GM12865 (cell line): ENCODE measurements at regions not wholly inside any gene's neighbourhood (a gene's known extent, or its start where the extent isn't known, plus 50 kb on each side); places are given as distances from the start of the nearest gene placed in this dataset.
"Not testable (repeated sequence)": the region's sequence is repeated elsewhere in the genome, so short reads cannot be mapped to it uniquely, and the experiment has no call there.

Experiments
- DNase-seq: peaks from one replicate; pipeline ENCODE4 v3.0.0; 2010; ENCODE audit warnings: low read depth
- H3K4me3 ChIP-seq: 2 replicates; pipeline ENCODE4 v1.5.1; 2011; ENCODE audit warnings: mild to moderate bottlenecking, low read depth, low read length, control low read depth
- TF ChIP-seq, protein P1 (sequence below): IDR thresholded peaks from 2 replicates; pipeline ENCODE4 v1.5.1; 2011; ENCODE audit warnings: low read length, control low read depth, low read depth, inconsistent platforms; ENCODE audit not compliant: insufficient read depth; ENCODE audit errors: missing control alignments

GRCh38 chr5:8828596-8829322 lies 717.1 kb downstream of the SEMA5A start:
- TF ChIP-seq, protein P1, sequence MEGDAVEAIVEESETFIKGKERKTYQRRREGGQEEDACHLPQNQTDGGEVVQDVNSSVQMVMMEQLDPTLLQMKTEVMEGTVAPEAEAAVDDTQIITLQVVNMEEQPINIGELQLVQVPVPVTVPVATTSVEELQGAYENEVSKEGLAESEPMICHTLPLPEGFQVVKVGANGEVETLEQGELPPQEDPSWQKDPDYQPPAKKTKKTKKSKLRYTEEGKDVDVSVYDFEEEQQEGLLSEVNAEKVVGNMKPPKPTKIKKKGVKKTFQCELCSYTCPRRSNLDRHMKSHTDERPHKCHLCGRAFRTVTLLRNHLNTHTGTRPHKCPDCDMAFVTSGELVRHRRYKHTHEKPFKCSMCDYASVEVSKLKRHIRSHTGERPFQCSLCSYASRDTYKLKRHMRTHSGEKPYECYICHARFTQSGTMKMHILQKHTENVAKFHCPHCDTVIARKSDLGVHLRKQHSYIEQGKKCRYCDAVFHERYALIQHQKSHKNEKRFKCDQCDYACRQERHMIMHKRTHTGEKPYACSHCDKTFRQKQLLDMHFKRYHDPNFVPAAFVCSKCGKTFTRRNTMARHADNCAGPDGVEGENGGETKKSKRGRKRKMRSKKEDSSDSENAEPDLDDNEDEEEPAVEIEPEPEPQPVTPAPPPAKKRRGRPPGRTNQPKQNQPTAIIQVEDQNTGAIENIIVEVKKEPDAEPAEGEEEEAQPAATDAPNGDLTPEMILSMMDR = no peak
- no peak for DNase-seq
- no peak overlapping the region for H3K4me3 ChIP-seq

- TF ChIP-seq, protein P1 = no peak
- H3K4me3 ChIP-seq = no peak overlapping the region
- no peak for DNase-seq
These were observed 716.4 kb downstream of the SEMA5A start for GRCh38 chr5:8829323-8830029.

DNA sequence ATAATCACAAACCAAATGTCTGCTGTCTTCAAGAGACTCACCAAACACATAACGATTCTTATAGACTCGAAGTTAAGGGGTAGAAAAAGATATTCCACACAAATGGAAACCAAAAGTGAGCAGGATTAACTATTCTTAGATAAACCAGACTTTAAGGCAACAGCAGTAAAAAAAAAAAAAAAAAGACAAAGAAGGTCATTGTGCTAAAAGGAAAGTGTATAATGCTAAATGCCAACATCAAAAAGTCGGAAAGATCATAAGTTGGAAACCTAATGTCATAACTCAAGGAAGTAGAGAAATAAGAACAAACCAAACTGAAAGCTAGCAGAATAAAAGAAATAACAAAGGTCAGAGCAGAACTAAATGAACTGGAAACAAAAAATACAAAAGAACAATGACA lies 714.6 kb downstream of the SEMA5A start:
- TF ChIP-seq, protein P1 = no peak
- DNase-seq = no peak
- no peak overlapping the region for H3K4me3 ChIP-seq

DNA sequence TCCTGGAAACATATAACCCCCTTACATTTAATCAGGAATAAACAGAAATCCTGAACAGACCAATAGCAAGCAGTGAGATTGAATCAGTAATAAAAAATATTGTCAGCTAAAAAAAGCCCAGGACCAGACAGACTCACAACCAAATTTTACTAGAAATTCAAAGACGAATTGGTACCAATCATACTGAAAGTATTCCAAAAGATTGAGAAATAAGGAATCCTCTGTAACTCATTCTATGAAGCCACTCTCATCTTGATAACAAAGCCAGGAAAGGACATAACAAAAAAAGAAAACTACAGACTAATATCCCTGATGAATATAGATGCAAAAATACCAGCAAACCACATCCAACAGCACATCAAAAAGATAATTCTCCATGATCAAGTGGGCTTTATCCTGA lies 714.0 kb downstream of the SEMA5A start:
- TF ChIP-seq, protein P1 = no peak
- H3K4me3 ChIP-seq = no peak overlapping the region
- DNase-seq = no peak

- DNase-seq = no peak
- TF ChIP-seq, protein P1 = no peak
- no peak overlapping the region for H3K4me3 ChIP-seq
These were observed 706.4 kb downstream of the SEMA5A start for GRCh38 chr5:8839361-8840055.

DNA sequence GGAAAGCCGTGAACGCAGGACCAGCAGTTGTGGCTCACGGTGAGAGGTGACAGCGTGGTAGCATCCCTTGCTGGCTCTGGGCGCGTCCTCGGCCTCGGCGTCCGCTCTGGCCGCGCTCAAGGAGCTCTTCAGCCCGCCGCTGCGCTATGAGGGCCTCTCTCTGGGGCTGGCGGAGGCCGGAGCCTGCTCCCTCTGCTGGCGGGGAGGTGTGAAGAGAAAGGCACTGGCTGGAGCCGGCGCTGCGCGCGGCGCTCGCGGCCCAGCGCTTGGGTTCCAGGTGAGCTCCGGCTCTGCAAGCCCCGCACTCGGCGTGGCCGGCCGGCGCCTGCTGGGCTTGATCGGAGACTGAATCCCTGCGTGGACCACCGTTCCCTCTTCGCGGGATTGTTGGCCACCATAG lies 705.6 kb downstream of the SEMA5A start:
- H3K4me3 ChIP-seq = no peak overlapping the region
- TF ChIP-seq, protein P1 = no peak
- DNase-seq = no peak

DNA sequence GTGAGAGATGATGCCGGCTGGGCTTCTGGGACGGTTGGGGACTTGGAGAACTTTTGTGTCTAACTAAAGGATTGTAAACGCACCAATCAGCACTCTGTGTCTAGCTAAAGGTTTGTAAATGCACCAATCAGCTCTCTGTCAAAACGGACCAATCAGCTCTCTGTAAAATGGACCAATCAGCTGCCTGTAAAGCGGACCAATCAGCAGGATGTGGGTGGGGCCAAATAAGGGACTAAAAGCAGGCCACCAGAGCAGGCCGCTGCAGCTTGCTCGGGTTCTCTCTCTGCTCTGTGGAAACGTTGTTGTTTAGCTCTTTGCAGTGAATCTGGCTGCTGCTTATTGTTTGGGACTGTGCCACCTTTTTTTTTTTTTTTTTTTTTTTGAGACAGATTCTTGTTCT lies 705.1 kb downstream of the SEMA5A start:
- not testable (repeated sequence) for H3K4me3 ChIP-seq, DNase-seq
